ENCODE measurements at regions not wholly inside any gene's neighbourhood (a gene's known extent, or its start where the extent isn't known, plus 50 kb on each side); places are given as distances from the start of the nearest gene placed in this dataset.
"Not testable (repeated sequence)": the region's sequence is repeated elsewhere in the genome, so short reads cannot be mapped to it uniquely, and the experiment has no call there.

DNA sequence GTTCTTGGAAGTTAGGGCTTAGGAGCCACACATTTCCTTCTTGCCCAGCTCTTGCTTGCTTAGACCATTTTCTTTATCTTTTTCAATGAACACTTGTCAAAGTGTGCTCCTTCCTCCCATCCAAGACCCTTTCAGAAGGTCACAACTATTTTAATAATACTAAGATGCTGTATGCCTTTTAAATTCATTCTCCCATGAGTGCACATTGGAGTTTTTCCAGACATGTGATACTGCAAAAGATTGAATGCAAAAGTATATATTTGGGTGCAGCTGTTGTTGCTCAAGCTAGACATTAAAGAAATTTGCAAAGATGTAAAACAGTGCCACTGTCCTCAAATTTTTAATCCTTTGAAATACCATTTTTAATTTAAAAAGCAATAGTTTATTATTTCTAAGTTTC, 69.3 kb upstream of the TNRC6B start:
- H3K27me3 ChIP-seq = no peaks in the 10 kb centered on the region
- H3K9me3 ChIP-seq = no peaks in the 10 kb centered on the region
- no peak for TF ChIP-seq POLR2A (IDR thresholded peaks at IDR 0.05)
- TF ChIP-seq POLR2AphosphoS5 (IDR thresholded peaks at IDR 0.05; ENCODE audit: insufficient read depth in 1 of 2, low read depth in 1 of 2) = no peak
- TF ChIP-seq, protein P1, sequence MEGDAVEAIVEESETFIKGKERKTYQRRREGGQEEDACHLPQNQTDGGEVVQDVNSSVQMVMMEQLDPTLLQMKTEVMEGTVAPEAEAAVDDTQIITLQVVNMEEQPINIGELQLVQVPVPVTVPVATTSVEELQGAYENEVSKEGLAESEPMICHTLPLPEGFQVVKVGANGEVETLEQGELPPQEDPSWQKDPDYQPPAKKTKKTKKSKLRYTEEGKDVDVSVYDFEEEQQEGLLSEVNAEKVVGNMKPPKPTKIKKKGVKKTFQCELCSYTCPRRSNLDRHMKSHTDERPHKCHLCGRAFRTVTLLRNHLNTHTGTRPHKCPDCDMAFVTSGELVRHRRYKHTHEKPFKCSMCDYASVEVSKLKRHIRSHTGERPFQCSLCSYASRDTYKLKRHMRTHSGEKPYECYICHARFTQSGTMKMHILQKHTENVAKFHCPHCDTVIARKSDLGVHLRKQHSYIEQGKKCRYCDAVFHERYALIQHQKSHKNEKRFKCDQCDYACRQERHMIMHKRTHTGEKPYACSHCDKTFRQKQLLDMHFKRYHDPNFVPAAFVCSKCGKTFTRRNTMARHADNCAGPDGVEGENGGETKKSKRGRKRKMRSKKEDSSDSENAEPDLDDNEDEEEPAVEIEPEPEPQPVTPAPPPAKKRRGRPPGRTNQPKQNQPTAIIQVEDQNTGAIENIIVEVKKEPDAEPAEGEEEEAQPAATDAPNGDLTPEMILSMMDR (IDR thresholded peaks at IDR 0.05) = no peak
- no peak for DNase-seq (ENCODE audit: extremely low spot score in 2 of 2)
- H3K27ac ChIP-seq = peak overlapping the region; percentile 70
- no peaks in the 10 kb centered on the region for H3K36me3 ChIP-seq
- H3K4me1 ChIP-seq = peaks cover 39% of the 10 kb centered on the region
- intact Hi-C loops (cut with DNase I) = no loop called here
- H3K4me3 ChIP-seq = peak overlapping the region; percentile 28 to 37

DNA sequence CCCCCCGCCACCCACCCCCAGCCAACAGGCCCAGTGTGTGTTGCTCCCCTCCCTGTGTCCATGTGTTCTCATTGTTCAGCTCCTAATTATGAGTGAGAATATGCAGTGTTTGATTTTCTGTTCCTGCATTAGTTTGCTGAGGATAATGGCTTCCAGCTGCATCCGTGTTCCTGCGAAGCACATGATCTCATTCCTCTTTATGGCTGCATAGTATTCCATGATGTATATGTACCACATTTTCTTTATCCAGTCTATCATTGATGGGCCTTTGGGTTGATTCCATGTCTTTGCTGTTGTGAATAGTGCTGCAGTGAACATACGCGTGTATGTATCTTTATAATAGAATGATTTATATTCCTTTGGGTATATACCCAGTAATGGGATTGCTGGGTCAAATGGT, 68.8 kb upstream of the TNRC6B start:
- H3K9me3 ChIP-seq; intact Hi-C loops (cut with DNase I); H3K36me3 ChIP-seq; DNase-seq (ENCODE audit: extremely low spot score in 2 of 2); H3K4me3 ChIP-seq; H3K27me3 ChIP-seq: not testable (repeated sequence)
- Histone ChIP-seq H3K4me1 (peaks cover 44% of the 10 kb centered on the region), H3K27ac (peak overlapping the region; percentile 70)

DNA sequence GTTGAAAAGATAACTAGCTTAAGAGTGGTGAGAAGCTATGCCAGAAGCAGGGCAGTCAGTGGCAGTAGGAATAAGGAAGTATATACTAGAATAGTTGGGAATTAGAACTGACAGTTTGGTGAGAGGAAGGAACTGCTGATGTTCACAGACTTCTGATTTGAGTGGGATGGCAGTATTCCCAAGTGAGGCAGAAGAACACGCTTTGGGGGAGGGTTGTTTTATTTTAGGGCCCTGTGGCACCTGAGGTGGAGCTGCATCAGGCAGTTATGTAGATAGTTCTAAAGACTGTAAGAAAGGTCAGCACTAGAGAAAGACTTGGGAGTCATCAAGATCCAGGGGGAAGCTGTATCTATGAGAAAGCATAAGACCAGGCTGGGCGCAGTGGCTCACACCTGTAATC, 66.3 kb upstream of the TNRC6B start:
- Histone ChIP-seq H3K36me3 (no peaks in the 10 kb centered on the region), H3K27ac (no peak overlapping the region), H3K4me1 (peaks cover 53% of the 10 kb centered on the region), H3K9me3 (no peaks in the 10 kb centered on the region), H3K4me3 (no peak overlapping the region), H3K27me3 (no peaks in the 10 kb centered on the region)
- intact Hi-C loops (cut with DNase I) = no loop called here
- TF ChIP-seq POLR2A (IDR thresholded peaks at IDR 0.05) = no peak
- DNase-seq (ENCODE audit: extremely low spot score in 2 of 2) = no peak

DNA sequence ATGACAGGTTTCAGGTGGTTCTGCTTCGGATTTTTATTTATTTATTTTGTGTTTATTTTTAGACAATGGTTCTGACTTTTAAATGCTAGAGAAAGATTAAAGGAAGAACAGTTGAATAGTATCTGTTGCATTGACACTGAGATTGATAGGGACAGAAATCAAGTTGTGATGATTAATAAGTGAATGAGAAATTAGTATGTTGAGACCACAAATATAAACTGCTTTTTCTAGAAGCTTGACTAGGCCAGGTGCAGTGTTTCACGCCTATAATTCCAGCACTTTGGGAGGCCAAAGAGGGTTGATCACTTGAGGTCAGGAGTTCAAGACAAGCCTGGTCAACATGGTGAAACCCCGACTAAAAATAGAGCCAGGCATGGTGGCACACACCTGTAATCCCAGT, 65.1 kb upstream of the TNRC6B start:
- intact Hi-C loops (cut with DNase I) = no loop called here
- Histone ChIP-seq H3K4me3 (no peak overlapping the region), H3K4me1 (peaks cover 50% of the 10 kb centered on the region), H3K36me3 (no peaks in the 10 kb centered on the region), H3K27me3 (no peaks in the 10 kb centered on the region), H3K9me3 (no peaks in the 10 kb centered on the region), H3K27ac (no peak overlapping the region)
- TF ChIP-seq POLR2A (IDR thresholded peaks at IDR 0.05) (no peak), POLR2AphosphoS5 (IDR thresholded peaks at IDR 0.05; ENCODE audit: insufficient read depth in 1 of 2, low read depth in 1 of 2) (no peak)
- TF ChIP-seq, protein P1 (IDR thresholded peaks at IDR 0.05) = no peak
- DNase-seq (ENCODE audit: extremely low spot score in 2 of 2) = no peak

DNA sequence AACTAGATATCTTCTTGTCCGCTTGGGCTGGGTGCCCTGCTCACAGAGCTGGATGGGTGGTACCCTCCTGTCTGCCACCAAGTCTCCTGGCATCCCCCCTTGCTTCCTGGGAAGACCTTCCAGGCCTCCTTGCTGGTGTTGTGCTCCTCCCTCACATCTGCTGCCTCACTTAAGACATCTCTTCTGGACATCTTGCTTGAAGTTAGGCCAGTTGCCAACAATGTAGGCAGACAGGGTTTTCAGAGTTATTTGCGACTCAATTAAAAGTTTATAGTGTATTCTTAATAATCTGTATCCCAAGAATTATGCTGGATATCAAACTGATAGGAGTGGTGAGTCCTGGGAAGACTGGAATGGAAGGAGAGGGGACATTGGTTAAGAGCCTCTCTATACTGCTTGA, 64.0 kb upstream of the TNRC6B start:
- Histone ChIP-seq H3K4me1 (peaks cover 39% of the 10 kb centered on the region), H3K36me3 (no peaks in the 10 kb centered on the region), H3K27ac (no peak overlapping the region), H3K27me3 (no peaks in the 10 kb centered on the region), H3K9me3 (no peaks in the 10 kb centered on the region), H3K4me3 (no peak overlapping the region)
- intact Hi-C loops (cut with DNase I) = no loop called here
- no peak for DNase-seq (ENCODE audit: extremely low spot score in 2 of 2)
- TF ChIP-seq, protein P1 (IDR thresholded peaks at IDR 0.05) = no peak
- TF ChIP-seq POLR2A (IDR thresholded peaks at IDR 0.05) (no peak), POLR2AphosphoS5 (IDR thresholded peaks at IDR 0.05; ENCODE audit: insufficient read depth in 1 of 2, low read depth in 1 of 2) (no peak)

DNA sequence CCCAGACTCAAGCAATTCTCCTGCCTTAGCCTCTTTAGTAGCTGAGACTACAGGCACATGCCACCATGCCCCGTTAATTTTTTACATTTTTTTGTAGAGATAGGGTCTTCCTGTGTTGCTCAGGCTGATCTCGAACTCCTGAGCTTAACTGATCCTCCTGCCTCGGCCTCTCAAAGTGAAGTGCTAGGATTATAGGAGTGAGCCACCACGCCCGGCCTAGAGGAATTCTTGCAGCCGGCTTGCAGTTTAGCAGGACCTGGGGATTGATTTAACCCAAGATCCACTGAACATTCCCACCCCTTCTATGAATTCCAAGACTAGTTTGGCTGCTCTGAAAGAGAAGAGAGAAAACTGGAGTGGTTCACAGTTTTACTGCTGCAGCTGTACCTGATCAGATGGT, 63.3 kb upstream of the TNRC6B start:
- intact Hi-C loops (cut with DNase I) = no loop called here
- Histone ChIP-seq H3K4me1 (peaks cover 37% of the 10 kb centered on the region), H3K9me3 (no peaks in the 10 kb centered on the region), H3K27ac (no peak overlapping the region), H3K4me3 (no peak overlapping the region), H3K36me3 (no peaks in the 10 kb centered on the region), H3K27me3 (no peaks in the 10 kb centered on the region)
- TF ChIP-seq POLR2AphosphoS5 (IDR thresholded peaks at IDR 0.05; ENCODE audit: insufficient read depth in 1 of 2, low read depth in 1 of 2) = no peak
- no peak for TF ChIP-seq POLR2A (IDR thresholded peaks at IDR 0.05)
- TF ChIP-seq, protein P1 (IDR thresholded peaks at IDR 0.05) = no peak
- no peak for DNase-seq (ENCODE audit: extremely low spot score in 2 of 2)
